ENCODE measurements at regions not wholly inside any gene's neighbourhood (a gene's known extent, or its start where the extent isn't known, plus 50 kb on each side); places are given as distances from the start of the nearest gene placed in this dataset.

- no peak overlapping the region for H3K27ac Mint-ChIP-seq
- TF ChIP-seq STAT1 (IDR thresholded peaks at IDR 0.05; ENCODE audit: unreplicated experiment) (no peak), NANOG (IDR thresholded peaks at IDR 0.05; ENCODE audit: borderline replicate concordance) (no peak), CTCF (conservative IDR thresholded peaks at IDR 0.05; ENCODE audit: low read depth in 2 of 2) (no peak), EZH2phosphoT487 (IDR thresholded peaks at IDR 0.05; ENCODE audit: unreplicated experiment) (no peak), ZNF114 (CRISPR knock-in tag; IDR thresholded peaks at IDR 0.05) (no peak), ZNF462 (CRISPR knock-in tag; IDR thresholded peaks at IDR 0.05) (no peak), REST (IDR thresholded peaks at IDR 0.05; ENCODE audit: unreplicated experiment) (no peak), JUNB (IDR thresholded peaks at IDR 0.05; ENCODE audit: unreplicated experiment) (no peak), ZNF331 (CRISPR knock-in tag; IDR thresholded peaks at IDR 0.05; ENCODE audit: low read depth) (no peak), EZH2 (IDR thresholded peaks at IDR 0.05; ENCODE audit: low read depth, unreplicated experiment) (no peak), POLR2AphosphoS5 (IDR thresholded peaks at IDR 0.05; ENCODE audit: low read depth) (no peak), ETS1 (IDR thresholded peaks at IDR 0.05) (no peak), CREB1 (CRISPR knock-in tag; IDR thresholded peaks at IDR 0.05; ENCODE audit: low read depth) (no peak)
Observed at GRCh38 chr2:204036706-204037105, 100.1 kb downstream of the ICOS start.

More at GRCh38 chr2:204036706-204037105, 100.1 kb downstream of the ICOS start:
- 0 out of 2 replicates have a peak, but pooled peaks cover 5% of the 10 kb centered on the region for H3K9me2 ChIP-seq (ENCODE audit: insufficient read depth)
- no peak overlapping the region for H2AFZ ChIP-seq
- Mint-ChIP-seq H3K36me3 (ENCODE audit: low read depth) (no peaks in the 10 kb centered on the region; the same call in 2 of the 3 replicates), H3K4me1 (no peaks in the 10 kb centered on the region), H3K4me3 (no peak overlapping the region), H3K27me3 (ENCODE audit: insufficient read depth, low read depth, poor library complexity) (no peaks in the 10 kb centered on the region), H3K9me3 (peaks cover 3% of the 10 kb centered on the region; the same call in 1 of the 3 replicates)
- H3K4me1 ChIP-seq (ENCODE audit: insufficient read depth) = no peaks in the 10 kb centered on the region
- DNase-seq (ENCODE audit: low spot score) (no peak), ATAC-seq (no peak)
- H3K36me3 ChIP-seq (ENCODE audit: insufficient read depth) = no peaks in the 10 kb centered on the region
- no peaks in the 10 kb centered on the region for H3K27me3 ChIP-seq (ENCODE audit: insufficient read depth)
- no peaks in the 10 kb centered on the region for H3K79me2 ChIP-seq (replicated peaks; ENCODE audit: insufficient read depth)
- no peaks in the 10 kb centered on the region for H3F3A ChIP-seq (replicated peaks; ENCODE audit: low read depth)
- no peak overlapping the region for H3K4me3 ChIP-seq
- no peak overlapping the region for H3K4me2 ChIP-seq
- H3K27ac ChIP-seq (ENCODE audit: low read depth) = no peak overlapping the region
- no peaks in the 10 kb centered on the region for H4K20me1 ChIP-seq (replicated peaks; ENCODE audit: insufficient read depth)

Measured in GM23338 (cell line).